Hepatocyte (in vitro differentiated cells): ENCODE measurements at regions not wholly inside any gene's neighbourhood (a gene's known extent, or its start where the extent isn't known, plus 50 kb on each side); places are given as distances from the start of the nearest gene placed in this dataset.

Source experiments
- CTCF ChIP-seq: fragments of 200-600 bp; sonication (generic); IDR thresholded peaks from 2 replicates; pipeline ENCODE4 v1.5.1; 2016; ENCODE audit warnings: antibody characterized with exemption, mild to moderate bottlenecking; ENCODE audit not compliant: poor library complexity
- EZH2 ChIP-seq: fragments of 200-600 bp; sonication (generic); IDR thresholded peaks from 2 replicates; pipeline ENCODE4 v1.6.1; 2016; ENCODE audit warnings: antibody characterized with exemption, mild to moderate bottlenecking, borderline replicate concordance

- TF ChIP-seq CTCF: no peak
- no peak for TF ChIP-seq EZH2
Observed at GRCh38 chr1:115557715-115558114, 84.1 kb upstream of the VANGL1 start.
